C1 segment of cervical spinal cord (tissue), 14 donors: ENCODE measurements at regions not wholly inside any gene's neighbourhood (a gene's known extent, or its start where the extent isn't known, plus 50 kb on each side); places are given as distances from the start of the nearest gene placed in this dataset.

Source experiments
- DNase-seq, 14 donors: peaks; one replicate each; lab custom pipeline; 2025; lab: John Stamatoyannopoulos, UW

- no peak for DNase-seq
Measured at GRCh38 chr2:9772035-9772998, 71.0 kb upstream of the TAF1B start.

DNA sequence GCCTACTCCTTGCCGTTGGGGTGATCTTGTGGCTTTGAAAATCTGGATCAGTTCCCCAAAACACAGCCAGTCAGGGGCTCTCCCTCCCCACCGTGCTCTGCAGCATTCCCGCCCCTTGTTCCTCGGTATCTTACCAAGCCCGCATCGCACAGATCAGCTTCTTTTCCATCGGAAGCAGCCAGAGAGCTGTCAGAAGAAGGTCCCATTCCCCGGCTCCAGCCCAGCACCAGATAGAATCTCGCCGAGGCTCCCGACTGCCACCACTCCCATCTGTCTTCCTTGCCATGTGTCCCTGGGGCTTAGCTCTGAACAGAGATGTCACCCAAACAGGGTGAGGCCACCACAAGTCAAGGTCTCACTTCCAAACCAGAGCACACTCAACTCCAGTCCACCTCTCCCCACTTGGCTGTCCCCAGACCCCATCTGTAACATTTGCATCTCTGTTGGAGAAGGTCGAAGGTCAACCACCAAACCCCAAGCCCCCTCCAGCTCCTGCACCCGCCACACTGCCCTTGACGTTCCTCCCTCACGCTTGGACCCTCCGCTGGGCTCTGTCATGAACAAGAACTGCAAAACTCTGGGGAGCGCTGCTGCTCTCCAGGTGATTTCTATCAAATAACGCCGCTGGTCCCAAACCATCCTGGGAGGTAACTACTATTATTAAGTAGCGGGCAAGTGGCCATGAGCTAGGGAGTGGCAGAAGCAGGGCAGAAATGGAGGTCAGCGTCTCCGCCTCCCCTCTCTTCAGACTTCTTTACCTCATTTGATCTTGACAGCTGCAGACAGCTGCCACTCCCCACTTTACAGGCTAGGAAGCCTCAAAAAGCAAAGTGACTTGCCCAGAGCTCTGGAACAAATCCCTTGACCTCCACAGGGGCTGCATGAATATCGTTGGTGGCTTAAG, 70.0 kb upstream of the TAF1B start:
- DNase-seq = no peak

DNA sequence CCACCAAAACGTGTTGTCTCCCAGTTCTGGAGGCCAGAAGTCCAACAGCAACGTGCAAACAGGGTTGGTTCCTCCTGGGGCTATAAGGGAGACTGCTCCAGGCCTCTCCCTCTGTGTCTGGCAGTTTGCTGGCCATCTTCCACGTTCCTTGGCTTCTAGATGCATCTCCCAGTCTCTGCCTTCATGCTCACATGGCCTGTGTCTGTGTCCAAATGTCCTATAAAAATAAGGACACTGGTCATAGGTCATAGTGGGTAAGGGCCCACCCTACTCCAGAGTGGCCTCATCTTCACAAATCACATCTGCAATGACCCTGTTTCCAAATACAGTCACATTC, 69.4 kb upstream of the TAF1B start:
- no peak for DNase-seq

DNA sequence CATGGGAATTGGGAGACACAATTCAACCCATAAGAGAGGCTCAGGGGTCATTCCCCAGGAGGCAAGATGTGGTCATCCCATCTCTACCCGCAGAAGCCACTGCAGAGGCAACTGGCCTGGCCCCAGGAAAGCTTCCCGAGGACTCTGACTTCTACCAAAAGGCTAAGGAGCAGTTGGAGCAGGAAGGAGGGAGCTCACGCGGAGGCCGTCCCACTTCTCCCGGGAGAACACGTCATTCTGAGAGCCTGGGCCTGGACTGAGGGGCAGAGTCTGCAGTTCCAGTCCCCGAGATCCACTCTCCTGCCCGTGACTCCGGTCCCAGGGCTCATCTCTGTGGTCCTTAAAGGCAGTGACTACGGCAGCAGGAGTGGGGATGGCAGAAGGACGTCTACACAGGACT, 69.0 kb upstream of the TAF1B start:
- DNase-seq = no peak

GRCh38 chr2:9775351-9775750, 67.9 kb upstream of the TAF1B start:
- no peak for DNase-seq

DNA sequence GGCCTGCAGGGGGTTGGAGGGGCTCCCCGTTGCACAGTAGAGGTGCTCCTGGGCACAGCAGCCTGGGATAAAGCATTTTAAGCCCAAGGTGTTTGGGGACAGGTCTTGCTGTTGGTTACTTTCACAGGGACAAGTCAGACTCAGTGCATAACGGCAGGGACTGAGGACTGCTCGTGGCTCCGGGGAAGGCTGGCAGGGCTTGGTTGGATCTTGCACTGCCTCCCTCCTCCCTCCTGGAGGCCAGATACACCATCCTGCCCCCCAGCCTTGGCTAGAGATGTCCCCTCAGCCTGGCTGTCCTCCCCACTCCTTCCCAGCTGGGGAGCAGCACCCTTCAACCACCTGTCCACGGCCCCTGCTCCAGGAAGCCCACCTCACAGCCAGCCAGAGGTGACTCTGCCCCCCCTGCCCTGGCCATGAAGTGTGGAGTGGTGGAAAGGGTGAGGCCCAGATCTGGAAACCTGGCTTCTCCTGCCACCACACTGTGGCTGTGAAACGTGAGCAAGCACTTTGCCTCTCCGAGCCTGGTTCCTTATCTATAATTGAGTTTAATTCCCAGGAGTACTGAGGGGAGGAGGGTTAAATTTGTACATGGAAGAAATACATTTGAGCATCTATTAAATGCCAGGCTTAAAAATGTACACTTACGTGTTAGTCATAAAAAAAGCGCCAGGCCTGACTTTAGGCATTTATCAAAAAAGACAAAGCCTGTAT, 67.1 kb upstream of the TAF1B start:
- DNase-seq = no peak

DNA sequence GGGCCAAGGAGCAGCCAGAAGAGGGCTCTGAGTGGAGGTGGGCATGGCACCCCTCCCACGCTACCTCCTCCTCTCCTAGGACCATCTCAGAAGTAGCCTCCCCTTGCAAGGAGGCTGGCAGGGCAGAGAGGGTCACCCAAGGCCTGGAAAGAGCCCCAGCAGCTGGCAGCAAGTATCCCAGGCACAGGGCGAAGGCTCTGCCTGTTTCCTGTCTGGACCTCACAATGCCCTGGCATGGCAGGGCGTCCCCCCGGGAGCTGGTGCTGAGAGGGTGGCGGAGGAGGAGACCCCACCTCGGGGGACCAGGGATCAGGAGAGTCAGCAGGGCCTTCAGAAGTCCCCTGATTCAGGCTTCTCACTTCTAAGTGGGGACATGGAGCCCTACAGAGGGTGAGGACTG, 66.2 kb upstream of the TAF1B start:
- no peak for DNase-seq

DNA sequence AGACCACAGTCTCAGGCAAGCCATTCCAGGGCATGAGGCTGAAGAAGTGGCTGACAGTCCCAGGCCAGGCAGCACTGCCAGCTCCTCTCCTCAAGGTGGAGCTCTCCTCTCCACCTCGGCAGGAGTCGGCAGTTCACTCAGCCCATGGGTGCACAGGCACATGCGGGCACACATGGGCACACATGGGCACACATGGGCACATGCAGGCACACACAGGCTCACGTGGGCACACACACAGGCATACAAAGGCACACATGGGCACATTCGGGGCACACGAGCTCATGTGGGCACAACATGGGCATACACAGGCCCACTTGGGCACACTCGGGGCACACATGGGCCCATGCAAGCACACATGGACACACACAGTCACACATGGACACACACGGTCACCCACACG, 65.3 kb upstream of the TAF1B start:
- DNase-seq = no peak

DNA sequence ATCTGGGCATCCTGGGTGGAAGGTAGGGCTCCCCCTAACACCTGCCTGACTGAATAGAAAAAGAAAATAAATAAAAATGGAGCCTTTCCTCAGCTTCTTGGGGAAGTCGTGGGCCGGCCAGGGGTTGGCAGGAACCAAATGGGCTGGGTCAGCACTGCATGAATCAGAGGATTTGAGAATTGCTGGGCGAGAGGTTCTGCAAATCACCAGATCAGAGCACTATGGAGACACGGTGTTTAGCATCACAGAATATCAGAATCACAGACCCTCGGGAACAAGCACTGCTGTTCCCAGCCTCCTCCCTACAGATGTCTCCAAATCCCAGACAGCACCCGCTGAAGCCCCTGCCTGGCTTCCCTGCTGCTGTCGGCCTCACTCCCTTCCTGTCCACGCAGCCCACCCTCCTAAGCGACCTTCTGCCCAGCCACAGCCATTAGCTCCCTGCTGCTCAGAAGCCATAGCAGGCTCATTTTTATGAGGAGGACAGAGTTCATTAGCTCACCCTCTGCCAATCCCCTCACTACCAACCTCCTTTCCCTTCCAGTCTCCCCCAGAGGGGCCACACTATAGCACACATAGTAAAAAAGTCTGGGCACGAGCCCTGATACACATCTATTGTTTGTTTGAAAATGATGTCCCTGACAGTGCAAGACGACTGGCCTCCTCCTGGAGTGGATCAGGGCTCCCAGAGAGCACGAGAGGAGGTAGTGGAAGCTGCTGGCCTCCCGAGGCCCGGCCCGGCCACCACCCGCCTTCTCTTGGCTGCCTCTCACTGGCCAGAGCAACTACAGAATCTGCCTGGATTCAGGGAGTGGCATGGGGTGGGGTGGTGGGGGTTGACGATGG, 64.6 kb upstream of the TAF1B start:
- DNase-seq = no peak

- DNase-seq = no peak
Measured at GRCh38 chr2:9779596-9780264, 63.5 kb upstream of the TAF1B start.

DNA sequence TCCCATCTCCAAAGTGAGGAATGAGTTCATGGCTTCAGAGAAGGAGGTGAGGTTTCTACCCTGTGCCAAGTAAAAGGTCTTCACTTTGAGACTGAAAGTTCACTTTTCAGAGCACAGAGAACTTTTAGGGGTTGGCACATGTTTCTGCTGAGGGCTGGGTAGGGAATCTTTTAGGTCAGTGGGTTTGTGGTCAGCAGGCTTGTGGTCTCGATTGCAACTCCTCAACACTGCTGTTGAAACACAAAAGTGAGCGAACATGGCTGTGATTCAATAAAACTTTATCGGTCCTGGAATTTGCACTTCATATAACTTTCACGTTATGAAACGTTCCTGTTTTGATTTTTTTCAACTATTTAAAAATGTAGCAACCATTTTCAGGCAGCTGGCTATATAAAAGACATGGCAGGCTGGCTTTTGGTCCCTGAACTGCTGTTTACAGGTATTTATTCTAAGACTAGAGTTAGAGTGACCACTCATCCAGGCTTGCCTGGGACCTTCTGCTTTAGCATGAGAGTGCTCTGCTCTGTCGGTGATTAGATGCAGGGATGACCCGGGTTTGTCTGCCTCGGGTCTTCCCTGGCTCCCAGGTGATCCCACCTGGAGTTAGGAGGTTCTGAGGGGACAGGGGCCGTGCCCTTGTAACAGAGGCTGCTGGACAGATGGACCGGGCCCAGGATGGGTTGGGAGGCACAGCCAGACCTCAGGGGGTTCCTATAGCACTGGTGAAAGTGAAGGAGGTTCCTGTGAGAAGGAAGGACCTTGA, 62.7 kb upstream of the TAF1B start:
- DNase-seq = no peak

- DNase-seq = no peak
Measured at GRCh38 chr2:9781252-9781651, 62.0 kb upstream of the TAF1B start.

GRCh38 chr2:9782197-9782719, 61.0 kb upstream of the TAF1B start:
- DNase-seq = peak in 1 of 14 donors; percentile 39

DNA sequence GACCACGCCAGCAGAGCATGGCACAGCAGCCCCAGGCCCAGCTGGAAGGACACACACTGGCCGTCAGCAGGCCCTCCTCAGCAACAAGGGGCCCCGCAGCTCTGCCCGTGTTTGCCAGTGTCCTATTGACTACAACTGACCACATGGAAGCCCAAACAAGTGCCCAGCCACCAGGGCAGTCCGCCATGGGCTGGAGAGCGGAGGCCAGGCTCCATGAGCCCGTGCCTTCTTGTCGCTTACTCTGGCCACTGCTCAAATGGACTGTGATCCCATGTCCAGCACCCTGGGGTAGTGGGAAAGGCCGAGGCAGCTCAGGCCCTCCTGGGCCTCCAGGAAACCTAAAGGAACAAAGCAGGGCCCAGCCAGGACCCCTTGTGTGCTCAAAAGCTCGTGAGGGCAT, 53.9 kb upstream of the TAF1B start:
- DNase-seq = no peak

- DNase-seq = no peak
Measured at GRCh38 chr2:9790702-9791225, 52.5 kb upstream of the TAF1B start.

- DNase-seq = no peak
Measured at GRCh38 chr2:9791711-9792110, 51.6 kb upstream of the TAF1B start.

DNA sequence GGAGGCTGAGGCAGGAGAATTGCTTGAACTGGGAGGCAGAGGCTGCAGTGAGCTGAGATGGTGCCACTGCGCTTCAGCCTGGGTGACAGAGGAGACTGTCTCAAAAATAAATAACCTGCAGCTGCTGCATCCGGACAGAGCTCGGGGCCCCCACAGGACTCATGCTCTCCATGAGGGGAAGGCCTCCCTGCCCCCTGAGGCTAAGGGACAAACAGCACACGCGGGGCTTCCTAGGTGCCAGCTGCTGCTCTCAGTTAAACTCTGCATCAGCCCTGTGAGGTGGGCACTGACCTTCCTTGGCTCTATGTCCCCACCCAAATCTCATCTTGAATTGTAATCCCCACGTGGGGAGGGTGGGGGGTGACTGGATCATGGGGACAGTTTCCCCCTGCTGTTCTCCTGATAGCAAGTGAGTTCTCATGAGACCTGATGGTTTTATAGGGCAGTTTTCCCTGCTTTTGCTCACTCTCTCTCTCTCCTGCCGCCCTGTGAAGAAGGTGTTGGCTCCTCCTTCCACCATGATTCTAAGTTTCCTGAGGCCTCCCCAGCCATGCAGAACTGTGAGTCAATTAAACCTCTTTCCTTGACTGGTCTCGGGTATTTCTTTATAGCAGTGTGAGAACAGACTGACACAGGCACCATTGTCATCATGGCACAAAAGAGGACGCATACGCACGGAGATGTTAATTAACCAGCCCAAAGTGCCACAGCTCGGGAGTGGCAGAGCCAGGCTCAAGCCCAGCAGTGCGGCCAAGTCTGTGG, 49.9 kb upstream of the TAF1B start:
- DNase-seq = no peak
